NCI-H1105 treated with DMSO at 0.1 percent for 48 hours (cell line): ENCODE measurements at regions not wholly inside any gene's neighbourhood (a gene's known extent, or its start where the extent isn't known, plus 50 kb on each side); places are given as distances from the start of the nearest gene placed in this dataset.
A peak's percentile ranks its signal among the peaks of the same experiment; 100 is the strongest.

ENCODE experiments used
- DNase-seq: peaks from one replicate; lab custom pipeline; 2025; lab: John Stamatoyannopoulos, UW

GRCh38 chr5:8848997-8849594 is 696.8 kb downstream of the SEMA5A start:
- DNase-seq: no peak

GRCh38 chr5:8851101-8851500 is 694.8 kb downstream of the SEMA5A start:
- no peak for DNase-seq

GRCh38 chr5:8857051-8857450 is 688.8 kb downstream of the SEMA5A start:
- no peak for DNase-seq

DNA sequence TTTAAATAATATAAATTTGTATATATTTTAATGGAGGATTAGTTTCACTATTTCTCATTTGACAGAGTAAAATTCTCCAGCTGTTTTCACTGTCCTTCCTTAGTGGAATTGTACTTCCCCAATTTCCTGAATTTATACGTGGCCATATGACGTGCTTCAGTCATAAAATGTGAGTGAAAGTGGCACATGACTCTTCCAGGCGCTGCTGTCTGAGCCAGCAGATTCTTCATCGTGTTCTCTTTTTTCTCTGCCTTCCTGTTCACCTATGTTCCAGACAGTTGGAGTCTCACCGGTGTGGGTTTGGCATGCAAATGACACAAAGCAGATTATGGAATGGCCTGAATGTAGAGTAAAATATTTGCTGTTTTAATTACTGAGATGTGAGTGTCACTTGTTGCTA is 684.1 kb downstream of the SEMA5A start:
- no peak for DNase-seq

- DNase-seq: no peak
Observed at GRCh38 chr5:8864053-8864452, 681.8 kb downstream of the SEMA5A start.

- no peak for DNase-seq
Observed at GRCh38 chr5:8865266-8865665, 680.6 kb downstream of the SEMA5A start.

DNA sequence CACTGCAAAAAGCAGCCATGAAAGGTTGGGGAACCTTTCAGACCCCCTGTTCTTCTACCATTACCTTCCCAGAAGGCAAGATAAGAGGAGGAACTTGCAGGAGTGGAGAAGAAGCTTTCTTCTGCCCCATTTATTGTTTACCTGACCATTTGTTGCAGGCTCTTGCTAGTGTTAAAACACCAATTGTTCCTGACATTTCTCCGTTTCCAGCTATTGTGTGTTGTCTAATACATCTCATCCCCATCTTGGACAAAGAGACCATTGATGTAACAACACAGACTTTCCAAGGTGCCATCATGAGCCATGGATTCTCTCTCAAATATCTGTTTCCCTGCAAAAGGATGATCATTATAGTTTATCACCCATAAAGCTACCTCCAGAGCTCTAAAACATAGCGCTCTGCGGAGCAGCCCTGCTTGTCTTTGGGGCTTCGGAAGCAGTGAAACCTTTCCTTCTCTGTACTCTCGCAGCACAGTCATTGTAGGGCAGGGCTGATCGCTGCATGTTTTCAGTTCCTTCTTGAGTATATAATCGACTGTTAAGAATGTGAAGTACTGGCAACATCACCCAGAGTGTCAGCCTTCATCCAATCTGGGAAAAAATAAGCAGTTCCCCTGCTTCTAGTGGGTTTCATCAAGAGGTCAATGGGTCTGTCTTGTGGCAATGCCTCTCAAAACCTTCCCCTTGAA is 680.0 kb downstream of the SEMA5A start:
- no peak for DNase-seq

GRCh38 chr5:8868283-8868682 is 677.6 kb downstream of the SEMA5A start:
- DNase-seq: no peak

GRCh38 chr5:8869932-8870331 is 675.9 kb downstream of the SEMA5A start:
- no peak for DNase-seq

DNA sequence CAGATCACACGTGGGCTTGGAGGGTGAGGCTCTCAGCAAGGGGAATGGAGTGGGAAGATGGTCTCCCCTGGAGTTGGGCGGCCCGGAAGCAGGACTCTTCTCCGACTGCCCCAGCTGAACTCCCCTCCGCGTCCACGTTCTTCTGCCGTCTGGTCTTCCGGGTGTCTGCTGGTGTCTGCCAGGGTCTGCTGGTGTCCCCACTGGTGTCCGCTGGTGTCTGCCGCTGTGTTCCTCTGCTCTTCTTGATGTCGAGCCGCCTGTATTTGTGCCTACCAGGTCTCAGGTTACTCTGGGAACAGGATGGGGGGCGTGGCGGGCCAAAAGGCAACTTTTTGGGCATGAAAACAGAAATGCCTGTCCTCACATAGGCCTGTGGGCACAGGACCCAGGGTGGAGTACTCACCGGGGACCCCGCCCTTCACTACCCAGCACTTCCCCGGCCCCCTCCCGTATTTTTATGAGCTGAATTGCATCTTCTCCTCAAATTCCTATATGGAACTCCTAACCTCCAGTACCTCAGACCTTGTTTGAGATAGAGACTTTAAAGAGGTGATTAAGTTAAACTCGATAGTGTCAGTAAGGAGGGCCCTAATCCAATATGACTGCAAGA is 675.4 kb downstream of the SEMA5A start:
- no peak for DNase-seq

GRCh38 chr5:8870959-8871355 is 674.9 kb downstream of the SEMA5A start:
- no peak for DNase-seq

- DNase-seq: no peak
Observed at GRCh38 chr5:8871446-8871845, 674.4 kb downstream of the SEMA5A start.

DNA sequence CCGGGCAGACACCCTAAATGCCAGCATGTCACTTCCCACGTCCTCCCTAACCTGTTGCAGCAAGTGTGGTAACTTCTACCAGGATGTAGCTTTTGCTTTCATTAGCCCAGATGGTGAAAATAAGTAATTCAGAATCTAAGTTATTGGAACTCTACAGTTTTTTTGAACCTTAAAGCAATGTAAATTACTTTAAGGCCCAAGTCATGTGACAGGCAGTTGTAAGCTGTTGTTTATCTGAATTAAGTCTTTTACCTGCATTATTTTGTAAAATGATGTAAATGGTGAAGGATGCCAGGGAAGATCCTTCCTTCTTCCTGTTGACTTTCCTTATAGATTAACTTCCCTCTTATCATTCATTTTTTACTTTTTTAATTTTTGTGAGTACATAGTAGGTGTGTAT is 670.2 kb downstream of the SEMA5A start:
- DNase-seq: no peak

DNA sequence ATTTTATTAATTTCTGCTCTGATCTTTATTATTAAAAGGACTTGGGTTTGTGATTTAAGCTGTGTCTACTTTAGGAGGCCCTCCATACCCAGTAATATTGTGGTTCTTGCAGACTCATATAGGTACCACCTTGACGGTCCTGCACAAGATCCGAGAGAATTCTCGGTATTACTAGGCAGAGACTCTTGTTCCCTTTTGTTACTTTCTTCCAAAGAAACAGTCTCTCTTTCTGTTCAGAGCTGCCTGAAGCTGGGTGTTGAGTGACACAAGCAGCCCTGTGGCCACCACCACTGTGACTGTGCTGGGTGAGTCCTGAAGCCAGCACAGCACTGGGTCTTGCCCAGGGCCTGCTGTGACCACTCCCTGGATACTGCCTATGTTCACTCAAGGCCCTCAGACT is 666.6 kb downstream of the SEMA5A start:
- DNase-seq: no peak

DNA sequence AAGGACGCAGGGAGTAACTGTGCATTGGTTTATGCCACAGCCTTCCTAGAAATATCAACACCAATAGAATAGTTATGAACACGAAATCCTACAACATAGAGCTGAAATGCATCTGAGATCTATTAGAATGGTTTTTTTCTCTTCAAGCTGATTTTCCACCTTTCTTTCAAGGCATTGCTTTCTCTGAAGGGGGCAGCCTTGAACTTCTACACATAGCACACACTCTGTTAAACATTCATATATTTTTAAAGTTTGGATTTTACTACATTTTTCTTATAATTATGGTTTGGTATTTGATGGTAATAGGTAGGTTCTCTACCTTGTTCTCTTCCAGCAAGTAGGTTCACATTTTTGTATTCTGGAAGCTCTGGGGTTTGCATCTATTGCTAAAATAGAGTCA is 661.8 kb downstream of the SEMA5A start:
- DNase-seq: no peak

- no peak for DNase-seq
Observed at GRCh38 chr5:8892926-8893325, 652.9 kb downstream of the SEMA5A start.

GRCh38 chr5:8894031-8894430 is 651.8 kb downstream of the SEMA5A start:
- no peak for DNase-seq

DNA sequence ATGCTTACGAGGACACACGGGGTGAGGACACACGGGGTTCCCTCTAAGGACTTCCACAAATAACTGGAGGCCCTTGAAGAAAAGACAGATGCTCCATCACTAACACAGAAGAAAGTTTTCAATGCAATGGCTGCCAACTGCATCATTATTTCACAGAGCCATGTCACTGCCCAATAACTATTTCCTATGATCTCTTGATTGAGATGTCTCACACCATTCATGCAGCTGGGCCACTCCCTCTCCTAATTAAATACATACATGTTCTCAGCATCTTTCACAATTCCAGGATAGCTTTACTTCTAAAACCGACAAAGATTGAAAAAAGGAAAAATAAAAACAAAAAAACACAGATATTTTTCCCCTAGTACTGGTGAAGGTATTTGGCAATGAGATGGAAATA is 650.8 kb downstream of the SEMA5A start:
- DNase-seq: no peak

GRCh38 chr5:8895599-8895998 is 650.3 kb downstream of the SEMA5A start:
- no peak for DNase-seq

GRCh38 chr5:8897316-8897715 is 648.6 kb downstream of the SEMA5A start:
- DNase-seq: no peak

GRCh38 chr5:8905021-8905420 is 640.9 kb downstream of the SEMA5A start:
- peak; percentile 88 for DNase-seq

DNA sequence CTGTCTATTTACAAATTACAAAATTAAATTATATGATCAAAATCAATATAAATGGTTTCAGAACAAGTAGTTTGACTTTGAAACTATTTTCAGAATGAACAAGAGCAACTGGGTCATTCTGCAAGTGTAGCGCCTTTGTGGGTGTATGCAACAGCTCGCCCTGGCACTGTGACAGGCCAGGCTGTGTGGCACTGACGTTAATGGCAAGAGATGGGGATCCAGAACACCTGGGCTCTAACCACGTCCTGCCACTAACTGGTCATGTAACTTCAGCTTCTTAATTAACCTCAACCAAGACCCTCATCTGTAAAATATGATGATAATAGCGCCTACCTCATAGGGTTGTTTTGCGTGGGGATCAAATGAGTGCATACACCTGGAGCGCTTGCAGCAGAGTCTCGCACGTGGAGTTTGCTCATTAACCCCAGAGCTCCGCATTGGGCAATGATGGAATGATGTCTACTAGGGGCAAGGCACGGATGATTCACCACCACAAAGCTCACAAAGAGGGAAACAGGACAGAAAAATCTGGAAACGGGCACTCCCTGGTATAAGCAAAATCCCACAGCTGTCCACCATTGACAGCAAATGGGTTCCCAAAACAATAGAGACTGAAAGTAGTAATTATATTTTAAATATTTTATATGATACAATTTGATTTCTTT is 639.4 kb downstream of the SEMA5A start:
- no peak for DNase-seq
